Fibroblast of skin of right biceps (primary cell): ENCODE measurements at regions not wholly inside any gene's neighbourhood (a gene's known extent, or its start where the extent isn't known, plus 50 kb on each side); places are given as distances from the start of the nearest gene placed in this dataset.

ENCODE experiments used
- DNase-seq: peaks from one replicate; pipeline ENCODE4 v3.0.0-alpha.2; 2013

DNA sequence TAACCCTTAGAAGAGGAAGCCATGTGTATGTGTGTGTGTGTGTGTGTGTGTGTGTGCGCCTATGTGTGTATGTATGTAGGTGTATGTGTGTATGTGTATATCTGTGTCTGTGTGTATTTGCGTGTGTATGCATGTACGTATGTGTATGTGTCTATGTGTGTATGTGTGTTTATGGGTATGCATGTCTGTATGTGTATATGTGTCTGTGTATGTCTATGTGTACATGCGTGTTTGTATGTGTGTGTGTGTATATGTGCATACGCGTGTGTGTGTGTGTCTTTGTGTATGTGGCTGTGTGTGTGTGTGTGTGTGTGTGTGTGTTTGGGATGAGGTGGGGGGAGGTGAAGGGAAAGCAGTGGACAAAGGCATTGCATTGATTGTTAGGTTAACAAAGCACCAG is 380.2 kb downstream of the HRH4 start:
- DNase-seq = no peak

DNA sequence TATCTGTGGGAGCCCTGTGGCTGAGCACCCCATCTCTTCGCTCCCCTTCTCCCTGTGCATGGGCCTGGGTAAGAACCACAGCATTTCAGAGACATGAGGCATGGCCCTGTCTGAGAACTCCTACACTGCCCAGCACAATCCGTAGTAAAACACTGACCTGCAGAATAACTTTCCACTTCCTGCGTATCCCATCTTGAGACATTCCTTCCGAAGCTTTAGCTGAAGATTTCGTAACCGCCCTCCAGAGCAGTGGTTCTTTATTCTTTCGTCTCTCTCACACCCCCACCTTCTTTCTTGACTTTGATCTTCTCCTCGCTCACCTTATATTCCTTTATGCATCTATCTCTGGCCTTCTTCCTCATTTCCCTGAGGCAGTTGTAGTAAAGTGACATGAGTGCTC is 381.1 kb downstream of the HRH4 start:
- no peak for DNase-seq

DNA sequence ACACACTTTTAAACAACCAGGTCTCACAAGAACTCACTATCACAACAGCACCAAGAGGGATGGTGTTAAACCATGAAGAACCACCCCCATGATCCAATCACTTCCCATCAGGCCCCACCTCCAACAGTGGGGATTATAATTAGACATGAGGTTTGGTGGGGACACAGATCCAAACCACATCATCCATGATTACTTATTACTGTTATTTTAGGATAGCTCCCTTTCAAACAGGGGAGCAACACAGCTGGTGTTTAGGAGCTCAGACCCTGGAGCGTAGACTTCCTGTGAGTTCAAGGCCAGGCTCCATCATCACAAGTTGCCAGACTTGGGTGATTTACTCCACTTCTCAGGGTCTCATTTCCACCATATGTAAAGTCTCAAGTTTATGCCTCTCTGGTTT is 382.7 kb downstream of the HRH4 start:
- no peak for DNase-seq

DNA sequence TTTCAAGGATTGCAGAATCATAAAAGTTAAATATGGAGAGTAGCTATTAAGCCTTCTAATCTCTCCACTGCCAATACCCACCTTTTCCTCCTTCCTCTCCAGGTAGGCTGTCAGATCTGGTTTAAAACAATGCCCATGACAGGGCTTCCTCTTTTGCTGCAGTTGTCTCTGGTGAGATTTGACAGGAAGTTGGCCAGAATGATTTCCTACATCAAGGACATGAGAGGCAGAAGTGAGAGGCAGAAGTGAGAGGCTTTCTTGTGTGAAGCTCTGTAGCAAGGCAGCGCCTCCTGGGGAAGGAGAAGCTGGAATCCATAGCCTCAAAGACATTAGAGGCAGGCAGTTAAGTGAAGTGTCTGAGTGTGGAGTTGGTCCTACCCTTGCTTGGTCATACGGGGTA is 385.7 kb downstream of the HRH4 start:
- DNase-seq = no peak

DNA sequence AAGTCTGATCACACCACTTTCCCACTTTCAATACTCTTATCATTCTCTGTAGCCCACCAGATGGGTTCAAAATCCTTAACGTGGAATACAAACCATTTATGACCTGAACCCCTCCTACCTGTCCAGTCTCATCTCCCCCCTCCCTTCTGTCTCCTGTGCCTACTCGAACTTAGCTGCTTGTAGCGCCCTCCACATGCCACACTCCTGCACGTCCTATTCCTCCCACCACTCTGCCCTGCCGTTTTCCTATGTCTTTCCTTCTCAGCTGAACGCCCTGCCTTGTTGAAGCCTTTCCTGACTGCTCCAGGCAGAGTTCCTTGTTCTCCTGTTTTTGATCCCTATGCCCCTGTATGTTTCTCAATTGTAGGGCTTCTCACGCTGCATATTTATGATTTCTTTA is 390.1 kb downstream of the HRH4 start:
- DNase-seq = no peak

DNA sequence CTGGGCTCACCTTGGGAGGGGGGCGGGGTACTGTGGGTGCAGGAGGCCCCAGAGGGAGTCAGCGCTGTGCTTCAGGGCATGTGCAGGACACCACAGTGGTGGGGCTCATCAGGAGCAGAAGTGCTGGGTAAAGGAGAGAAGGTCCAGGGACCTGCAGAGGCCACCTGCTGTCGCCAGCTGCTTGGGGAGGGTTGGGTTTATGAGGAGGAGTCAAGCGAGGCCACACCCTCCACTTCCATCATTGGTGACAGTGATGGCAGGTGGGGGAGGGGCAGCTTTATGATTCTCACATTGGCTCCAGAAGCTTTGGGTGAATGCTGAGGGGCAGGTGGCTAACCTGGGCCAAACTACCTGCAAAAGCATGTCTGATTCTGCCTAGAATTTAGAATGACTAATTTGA is 392.6 kb downstream of the HRH4 start:
- DNase-seq = no peak

DNA sequence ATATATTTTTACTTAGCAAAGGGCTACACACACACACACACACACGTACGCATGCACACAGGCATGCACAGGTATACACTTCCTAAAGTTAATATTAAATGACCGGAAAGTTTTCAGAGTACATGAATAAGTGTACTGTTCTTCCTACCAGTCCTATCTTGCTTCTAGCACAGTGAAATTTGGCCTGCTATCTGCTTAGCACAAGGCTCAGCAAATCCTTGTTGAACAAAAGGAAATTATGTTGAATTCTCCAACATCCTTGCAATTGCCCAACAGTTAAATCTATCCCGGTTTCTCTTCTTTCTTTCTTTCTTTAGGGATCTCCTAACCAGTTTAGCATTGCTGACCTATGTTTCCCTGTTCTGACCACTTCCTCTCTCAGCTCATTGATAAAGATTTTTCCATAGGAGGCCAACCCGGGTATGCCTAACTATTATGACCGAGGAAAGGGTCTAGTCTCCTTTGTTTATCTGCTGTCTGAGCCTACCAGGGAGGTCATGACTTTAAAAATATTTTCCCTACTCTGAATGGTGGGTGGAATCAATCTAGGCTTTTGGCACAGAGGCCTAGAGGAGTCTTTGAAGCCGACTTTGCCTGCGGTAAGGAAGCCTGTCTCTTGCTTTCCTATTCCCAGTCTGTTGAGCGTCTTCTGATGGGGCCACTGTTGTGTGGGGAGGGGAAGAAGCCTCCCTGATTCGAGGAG is 400.7 kb downstream of the HRH4 start:
- no peak for DNase-seq

DNA sequence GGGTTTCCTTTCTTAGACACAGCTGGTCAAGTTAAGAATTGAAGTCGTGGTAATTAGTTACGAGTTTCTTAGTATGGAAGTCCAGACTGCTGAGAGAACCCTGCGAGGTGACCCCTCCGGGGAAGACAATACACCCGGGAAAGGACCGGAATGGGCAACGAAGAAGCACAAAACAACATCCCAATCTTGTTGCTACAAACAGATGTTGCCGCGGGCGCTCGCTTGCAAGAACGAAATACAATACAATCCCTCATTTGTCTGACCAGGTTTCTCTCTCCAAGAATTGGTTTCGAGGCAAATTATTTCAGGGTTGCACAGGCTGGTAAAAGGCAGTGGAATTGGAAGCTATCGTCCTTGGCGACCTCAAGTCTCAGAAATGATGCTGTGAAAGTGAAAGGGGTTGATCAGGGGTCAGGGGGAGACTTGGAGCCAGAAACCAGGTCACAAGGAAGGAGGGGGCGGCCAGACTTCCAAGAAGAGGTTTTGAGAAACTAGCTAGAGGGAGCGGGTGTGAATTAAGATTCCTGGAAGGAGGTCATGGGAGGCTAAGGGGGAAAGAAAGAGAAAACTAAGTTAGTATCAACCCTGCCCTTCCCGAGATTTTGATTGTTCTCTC is 401.9 kb downstream of the HRH4 start:
- no peak for DNase-seq

DNA sequence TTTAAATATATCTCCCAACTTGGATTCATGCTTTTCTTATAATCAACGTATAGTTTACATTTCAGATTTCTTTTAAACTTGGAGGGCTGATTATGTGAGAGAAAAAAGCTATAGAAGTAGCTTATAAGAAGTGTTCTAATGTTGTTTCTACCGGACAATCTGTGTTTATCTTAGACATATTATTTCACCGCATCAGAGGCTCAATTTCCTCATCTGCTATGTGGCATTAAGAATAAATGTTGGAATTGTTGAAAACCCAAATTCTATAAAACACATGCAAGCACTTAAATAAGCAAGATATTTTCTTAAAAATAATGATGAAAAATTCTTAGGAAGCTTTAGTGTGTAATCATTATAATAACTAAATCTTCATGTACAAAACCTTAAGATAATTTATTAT is 407.9 kb downstream of the HRH4 start:
- DNase-seq = peak; percentile 45

DNA sequence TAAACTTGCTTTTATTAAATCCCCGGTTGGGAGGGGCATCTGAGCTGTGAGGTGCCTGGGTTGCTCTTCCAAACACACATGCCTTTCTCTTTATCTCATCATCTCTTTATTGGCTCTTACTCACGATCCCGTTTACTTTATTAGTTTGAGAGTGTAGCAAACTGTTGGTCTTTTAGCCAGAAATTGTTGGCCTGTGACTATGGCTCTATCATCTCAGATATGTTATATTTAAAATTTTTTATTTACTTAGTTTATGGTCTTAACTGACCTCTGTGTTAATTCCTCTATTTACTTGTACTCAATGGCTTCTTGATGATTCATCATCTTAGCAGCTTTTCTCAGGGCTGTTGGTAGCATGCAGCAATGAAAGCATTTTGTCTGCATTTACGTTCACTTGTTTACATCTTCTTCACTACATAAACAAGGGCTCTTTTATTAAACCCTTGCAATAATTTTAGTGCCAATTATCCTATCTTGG is 408.4 kb downstream of the HRH4 start:
- peak; percentile 45 for DNase-seq

DNA sequence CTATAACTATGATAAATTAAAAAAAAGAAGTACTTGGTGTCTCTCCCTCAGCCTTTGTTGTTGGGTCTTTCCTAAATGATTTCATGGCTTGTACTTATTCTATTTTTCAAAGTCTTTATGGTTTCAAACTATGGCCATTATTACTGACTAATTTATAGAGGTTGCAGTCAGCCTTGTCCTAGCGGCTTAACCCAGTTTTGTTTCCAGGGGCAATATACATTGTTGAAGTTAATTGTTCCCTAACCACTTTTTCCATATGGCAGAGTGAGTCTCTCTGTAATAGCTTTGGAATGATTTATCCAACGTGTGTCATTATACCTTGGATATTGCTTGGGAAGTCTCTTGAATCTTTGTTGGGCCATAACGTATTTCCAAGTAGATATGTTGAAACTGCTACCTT is 408.8 kb downstream of the HRH4 start:
- DNase-seq = no peak

DNA sequence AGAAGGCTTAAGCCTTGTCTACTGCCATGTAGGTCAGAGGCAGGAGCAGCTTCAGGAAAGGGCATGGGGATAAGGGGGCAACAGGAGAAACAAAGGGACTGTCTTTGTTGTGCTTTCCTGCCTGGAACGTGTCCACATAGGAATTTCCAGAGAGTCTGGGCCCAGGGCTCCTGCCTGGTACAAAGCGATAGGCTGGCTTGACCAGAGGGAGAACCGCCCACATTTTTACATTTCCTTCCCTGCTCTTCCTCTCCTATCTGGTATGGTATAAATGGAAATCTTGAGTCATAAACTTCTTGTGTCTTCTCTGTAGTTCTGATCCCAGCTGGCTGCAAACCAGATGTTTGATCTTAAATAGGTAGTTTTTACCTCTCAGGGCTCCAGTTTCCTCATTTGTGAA is 414.8 kb downstream of the HRH4 start:
- DNase-seq = peak; percentile 14

DNA sequence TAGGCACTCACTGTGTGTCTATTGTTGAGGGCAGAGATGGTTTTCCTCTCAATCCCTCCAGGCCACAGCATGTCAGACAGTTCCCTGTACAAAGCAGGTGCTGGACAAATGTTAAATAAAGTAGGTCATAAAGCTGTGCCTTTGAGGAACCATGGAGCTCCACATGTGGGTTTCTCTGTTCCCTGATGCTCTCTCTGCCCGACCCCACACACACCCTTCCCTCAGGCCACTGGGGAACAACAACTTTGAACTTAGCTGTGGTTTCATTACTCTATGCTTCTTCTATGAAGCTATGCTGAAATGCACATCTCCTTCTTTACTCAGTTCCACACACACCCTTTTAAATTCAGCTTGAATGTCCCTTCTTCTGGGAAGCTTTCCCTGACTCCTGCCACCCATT is 415.3 kb downstream of the HRH4 start:
- DNase-seq = no peak

DNA sequence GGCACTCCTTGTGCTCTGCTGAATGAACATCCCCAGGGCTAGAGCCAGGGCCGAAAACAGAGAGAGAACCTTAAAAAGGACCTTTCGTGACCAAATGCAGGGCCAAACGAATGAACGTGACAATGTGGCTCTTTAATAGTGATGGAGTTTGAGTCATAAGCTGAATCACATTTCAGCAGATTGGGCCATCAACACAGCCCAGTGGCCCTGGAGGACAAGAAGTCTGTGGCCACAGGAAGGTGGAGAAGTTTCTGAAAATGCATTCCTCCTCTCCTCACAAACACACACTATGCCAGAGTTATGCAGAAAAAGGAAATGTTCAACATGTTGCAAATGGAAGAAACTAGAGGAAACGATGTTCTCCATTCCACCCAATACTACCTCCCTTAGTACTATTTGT is 415.8 kb downstream of the HRH4 start:
- peak; percentile 45 for DNase-seq

DNA sequence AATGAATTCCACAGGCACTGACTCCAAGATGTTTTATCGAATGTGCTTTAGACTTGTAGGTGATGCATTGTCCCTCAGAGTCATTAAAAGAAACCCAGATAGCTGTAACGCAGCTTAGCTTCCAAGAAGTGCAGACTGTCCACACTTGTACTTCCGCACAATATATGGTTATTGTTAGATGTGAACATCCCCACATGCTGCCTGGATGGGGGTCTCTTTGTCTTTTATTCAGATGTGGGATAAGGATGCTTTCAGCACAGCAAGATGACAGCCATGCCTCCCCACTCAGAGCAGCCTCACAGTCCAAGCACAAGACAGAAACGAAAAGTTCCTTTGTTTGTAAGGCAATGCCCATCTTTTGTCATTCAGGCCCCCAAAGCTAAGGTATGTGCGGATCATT is 416.6 kb downstream of the HRH4 start:
- no peak for DNase-seq

DNA sequence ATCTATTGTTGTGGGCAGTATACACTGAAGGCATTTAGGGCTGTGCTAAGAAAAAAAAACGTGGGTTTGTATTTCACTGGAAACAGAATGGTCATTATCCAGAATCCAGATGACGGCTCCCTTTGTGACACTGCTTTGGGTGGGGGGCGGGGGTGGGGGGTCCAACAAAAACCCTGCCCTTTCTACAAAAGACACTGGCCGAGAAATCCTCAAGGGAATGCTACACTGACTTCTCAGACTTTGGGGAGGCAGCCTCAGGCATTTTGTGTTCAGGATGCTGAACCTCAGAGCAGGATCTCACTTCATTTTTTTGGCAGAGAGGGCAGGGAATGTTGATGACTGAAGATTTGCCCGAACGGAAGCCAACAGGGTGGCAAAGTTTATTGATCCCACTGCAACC is 417.1 kb downstream of the HRH4 start:
- DNase-seq = no peak

DNA sequence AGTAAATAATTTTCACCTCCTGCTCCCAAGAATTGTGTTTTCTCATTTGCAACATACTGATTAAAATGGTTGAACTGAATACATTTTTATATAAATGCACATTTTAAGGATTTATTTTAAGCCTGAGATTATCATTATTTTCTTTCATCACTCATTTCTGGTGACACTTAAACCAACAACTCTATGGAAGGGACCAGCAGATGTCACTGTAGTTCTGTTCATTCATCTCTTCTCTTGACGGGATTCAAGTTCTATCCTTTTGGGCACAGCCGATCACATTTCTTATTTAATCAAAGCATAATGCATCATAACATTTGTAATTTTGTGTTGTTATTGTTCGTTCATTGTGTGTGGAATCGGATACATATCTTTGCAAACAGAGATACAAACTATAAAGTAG is 417.9 kb downstream of the HRH4 start:
- DNase-seq = peak; percentile 55

DNA sequence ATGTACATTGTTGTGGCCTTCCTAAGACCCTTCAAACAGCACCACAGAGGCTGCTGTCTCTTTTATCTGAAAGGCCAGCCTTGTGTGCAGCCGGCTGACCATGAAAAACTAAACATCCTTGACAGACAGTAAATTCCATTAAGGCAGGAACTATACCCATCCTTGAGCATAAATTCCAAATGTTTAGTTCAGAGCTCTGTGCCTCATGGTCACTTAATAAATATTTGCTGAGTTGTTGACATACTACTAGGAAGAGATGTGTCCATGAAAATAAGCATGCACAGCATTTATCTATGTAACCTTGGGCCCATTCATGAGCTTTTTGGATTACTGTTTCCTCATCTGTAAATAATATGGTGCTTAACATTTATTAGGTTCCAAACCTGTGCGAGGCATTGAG is 424.8 kb downstream of the HRH4 start:
- DNase-seq = no peak

DNA sequence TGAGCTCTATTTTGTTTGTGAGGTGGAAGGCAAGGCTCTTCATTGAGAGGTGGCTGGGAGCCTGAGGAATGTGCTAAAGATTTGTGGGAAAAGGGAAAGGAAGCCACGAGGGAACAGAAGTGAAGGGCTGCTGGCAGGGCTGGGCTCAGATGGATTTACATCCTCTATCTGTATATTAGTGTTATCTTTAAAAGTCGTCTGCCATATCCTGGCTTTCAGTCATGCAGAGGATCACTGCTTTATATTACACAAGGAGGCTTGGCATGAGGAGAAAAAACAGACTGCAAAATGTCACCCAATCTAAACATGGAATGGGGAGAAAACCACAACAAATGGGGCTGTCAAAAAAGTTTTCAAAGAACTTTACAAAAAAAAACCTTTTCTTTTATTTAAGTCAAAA is 434.4 kb downstream of the HRH4 start:
- DNase-seq = no peak

DNA sequence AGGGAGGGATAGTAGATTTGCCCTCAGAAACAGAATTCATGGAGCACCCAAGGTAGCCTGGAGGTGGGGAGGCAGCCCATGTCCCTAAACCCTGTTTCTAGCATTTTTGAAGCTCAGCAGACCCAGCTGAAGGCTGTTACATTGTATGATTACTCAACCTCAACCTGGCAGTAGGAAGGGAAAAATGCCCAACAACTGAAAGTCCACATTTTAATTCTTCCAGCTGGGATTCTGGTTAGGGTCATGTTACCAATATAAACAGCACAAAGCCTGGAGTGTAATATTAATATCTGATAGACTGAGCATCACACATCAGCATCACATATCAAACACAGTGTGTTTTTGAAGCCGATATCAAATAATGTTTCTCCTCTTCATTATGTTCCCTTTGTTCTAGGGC is 437.0 kb downstream of the HRH4 start:
- DNase-seq = no peak

DNA sequence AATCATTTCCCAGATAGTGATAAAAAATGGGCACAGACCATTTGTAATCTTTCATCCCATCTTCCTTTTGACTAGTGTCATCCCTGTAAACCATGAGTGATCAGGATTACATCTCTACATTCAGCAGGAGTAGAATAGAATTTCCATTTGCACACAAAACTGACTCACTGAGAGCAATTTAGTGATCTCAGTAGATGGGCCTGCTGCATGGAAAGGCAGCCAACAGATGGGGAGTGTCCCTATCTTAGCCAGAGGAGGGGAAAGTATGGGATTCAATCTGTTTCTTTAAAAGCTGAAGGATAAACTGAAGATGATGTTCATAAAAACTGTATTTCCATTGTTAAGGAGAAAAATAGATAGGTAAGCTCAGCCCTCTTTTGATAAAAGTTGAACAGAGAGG is 441.7 kb downstream of the ZNF521 start:
- peak; percentile 26 for DNase-seq

DNA sequence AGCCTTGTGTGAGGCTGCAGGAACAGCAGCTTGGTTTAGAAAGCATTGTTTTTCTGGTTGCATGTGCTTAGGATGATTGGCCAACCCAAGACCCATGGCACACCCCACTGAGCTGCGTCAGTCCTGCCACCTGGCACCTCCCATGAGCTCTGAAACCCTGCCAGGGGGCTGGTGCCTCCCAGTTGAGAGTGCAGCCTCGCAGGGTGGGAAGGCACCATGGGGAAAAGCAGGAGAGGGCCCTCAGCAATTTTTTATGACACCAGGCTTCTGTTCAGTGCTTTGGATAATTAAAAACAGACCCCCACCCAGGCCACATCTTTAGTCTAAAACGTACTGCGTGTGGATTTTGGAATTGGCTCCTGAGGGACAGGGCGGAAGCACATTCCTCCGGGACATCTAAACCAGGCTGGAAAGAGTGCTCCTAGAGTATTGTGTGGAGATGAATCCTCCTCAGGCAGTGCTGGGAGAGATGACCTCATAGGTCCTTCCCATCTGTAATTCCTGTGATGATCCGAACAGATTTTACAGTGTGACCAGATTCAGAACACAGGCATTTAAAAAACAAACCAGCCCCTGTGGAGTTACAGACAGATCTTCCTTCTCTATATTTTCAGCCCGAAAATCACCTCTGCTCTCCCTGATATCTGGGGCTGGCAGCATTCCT is 438.3 kb downstream of the ZNF521 start:
- peak; percentile 63 for DNase-seq

DNA sequence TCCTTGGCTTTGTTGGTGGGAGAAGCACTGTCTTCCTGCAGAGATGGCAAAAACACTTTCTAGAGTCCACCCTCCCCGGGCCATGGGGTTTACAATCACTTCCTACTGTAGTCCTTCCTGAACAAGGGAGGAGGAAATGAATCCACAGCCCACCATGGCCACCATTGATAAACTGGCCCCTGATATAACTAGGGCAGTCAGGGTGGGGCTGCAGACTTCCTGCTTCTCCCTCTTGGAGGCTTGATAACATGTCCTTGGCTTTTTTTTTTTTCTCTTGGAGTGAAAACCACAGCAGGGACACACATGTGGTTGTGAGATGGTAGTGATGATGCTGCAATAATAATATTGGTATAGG is 437.8 kb downstream of the ZNF521 start:
- no peak for DNase-seq

DNA sequence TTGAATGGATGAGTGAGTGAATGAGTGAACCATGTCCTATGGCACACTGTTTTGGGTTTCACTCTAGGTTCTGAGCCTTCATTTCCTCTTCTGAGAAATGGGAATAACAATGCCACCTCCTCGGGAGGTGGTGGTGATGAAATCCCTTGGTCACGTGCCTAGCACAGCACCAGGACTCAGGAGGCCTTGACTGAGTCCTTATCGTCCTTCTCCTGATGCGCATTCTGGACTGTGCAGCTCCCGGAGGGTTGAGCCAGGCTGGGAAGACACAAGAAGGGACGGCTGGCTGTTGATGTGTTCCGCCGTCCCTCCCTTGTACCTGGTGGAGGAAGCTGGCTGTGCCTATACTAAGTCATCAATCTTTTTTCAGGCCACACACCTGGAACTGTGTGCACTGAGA is 437.3 kb downstream of the ZNF521 start:
- DNase-seq = no peak

DNA sequence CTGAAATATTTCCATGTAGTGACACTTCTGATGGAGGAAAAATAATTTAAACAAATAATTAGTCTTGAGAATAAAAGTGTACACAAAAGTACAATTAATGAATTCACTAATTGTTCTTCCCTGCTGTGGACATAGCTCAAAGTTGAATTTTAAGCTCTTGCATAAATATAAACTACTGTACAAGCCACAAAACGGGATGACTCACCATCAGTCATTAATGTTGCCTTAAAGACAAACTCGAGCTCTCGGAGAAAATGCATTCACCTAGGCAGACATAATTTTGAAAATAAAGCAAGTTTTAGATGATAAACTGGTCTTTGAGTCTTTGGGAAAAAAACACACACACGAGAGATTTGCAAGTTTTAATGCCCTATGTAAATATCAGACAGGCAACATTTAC is 436.4 kb downstream of the ZNF521 start:
- DNase-seq = peak; percentile 63
